Vagina (tissue), 2 donors: ENCODE measurements at regions not wholly inside any gene's neighbourhood (a gene's known extent, or its start where the extent isn't known, plus 50 kb on each side); places are given as distances from the start of the nearest gene placed in this dataset.

Source experiments
- POLR2A ChIP-seq, 2 donors: fragments of 450-650 bp; IDR thresholded peaks; one replicate each; pipeline ENCODE4 v1.6.1; 2017; ENCODE audit warnings: antibody characterized with exemption in 2 of 2, mild to moderate bottlenecking in 2 of 2, moderate library complexity in 2 of 2
- POLR2AphosphoS5 ChIP-seq, 2 donors: sonication (generic); formaldehyde crosslinking; IDR thresholded peaks; one replicate each; pipeline ENCODE4 v1.9.0; 2017; ENCODE audit warnings: antibody characterized with exemption in 2 of 2, mild to moderate bottlenecking in 2 of 2, low read depth in 1 of 2; ENCODE audit not compliant: insufficient read depth in 1 of 2
- TF ChIP-seq, protein P1 (sequence below), 3 experiments: fragments of 450-650 bp in 2 of 3; fragments of 200-600 bp in 1 of 3; sonication (generic) in 1 of 3; IDR thresholded peaks; one replicate each; pipeline ENCODE4 v1.5.1; 2017 to 2019; ENCODE audit warnings: antibody characterized with exemption in 3 of 3, mild to moderate bottlenecking in 2 of 3, moderate library complexity in 2 of 3

DNA sequence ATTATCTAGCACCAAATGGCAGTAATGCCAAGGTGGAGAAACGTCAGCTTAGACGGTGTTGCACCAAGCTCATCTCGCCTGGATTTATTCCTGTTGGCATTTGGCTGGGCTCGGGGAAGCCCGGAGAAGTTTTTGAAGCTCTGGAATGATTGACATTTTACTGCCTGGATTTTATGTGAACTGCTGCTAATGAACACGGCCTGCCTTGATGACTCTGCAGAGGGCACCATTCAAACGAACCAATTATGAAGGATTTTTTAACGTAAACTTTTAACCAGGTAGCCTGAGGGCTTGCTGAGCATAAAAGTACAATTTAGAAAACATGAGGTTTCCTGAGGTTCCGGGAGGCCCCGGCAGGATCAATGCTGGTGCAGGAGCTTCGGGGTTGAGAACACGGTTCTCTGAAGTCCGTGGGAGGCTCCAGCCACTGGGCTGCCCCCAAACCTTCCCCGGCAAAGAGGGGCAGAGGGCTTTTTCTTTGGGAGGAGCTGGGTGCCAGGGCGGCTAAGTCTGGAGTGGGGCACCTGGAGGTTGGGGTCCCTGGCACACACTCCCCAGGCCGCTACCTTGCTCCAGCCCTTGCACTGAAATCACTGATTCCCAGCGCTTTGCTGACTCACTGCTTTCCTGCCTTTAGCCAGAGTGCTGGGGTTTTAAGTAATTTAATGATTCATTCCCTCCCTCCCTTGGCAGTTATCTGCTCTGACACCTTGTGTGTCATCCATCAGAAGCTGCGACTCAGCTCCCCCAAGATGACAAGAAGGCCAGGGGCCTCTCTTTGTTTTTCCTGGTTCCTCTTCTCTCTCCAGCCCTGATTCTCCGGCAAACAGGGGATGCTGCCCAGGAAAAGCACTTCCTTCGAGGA is 161.2 kb upstream of the IRX3 start:
- TF ChIP-seq POLR2A (IDR thresholded peaks at IDR 0.05) (no peak), POLR2AphosphoS5 (IDR thresholded peaks at IDR 0.05; ENCODE audit: insufficient read depth in 1 of 2, low read depth in 1 of 2) (peak in 1 of 2 donors; percentile 13)
- TF ChIP-seq, protein P1, sequence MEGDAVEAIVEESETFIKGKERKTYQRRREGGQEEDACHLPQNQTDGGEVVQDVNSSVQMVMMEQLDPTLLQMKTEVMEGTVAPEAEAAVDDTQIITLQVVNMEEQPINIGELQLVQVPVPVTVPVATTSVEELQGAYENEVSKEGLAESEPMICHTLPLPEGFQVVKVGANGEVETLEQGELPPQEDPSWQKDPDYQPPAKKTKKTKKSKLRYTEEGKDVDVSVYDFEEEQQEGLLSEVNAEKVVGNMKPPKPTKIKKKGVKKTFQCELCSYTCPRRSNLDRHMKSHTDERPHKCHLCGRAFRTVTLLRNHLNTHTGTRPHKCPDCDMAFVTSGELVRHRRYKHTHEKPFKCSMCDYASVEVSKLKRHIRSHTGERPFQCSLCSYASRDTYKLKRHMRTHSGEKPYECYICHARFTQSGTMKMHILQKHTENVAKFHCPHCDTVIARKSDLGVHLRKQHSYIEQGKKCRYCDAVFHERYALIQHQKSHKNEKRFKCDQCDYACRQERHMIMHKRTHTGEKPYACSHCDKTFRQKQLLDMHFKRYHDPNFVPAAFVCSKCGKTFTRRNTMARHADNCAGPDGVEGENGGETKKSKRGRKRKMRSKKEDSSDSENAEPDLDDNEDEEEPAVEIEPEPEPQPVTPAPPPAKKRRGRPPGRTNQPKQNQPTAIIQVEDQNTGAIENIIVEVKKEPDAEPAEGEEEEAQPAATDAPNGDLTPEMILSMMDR (IDR thresholded peaks at IDR 0.05), result no peak
